Right lobe of liver (tissue), 6 donors: ENCODE measurements at regions not wholly inside any gene's neighbourhood (a gene's known extent, or its start where the extent isn't known, plus 50 kb on each side); places are given as distances from the start of the nearest gene placed in this dataset.
"Not testable (repeated sequence)": the region's sequence is repeated elsewhere in the genome, so short reads cannot be mapped to it uniquely, and the experiment has no call there.

Experiments used
- ATAC-seq, 4 donors: fragments of 200-7000 bp; cut with Tn5 transposase; one replicate each; pipeline ENCODE4 v1.9.1; 2020; ENCODE audit warnings: mild to moderate bottlenecking in 4 of 4, moderate library complexity in 4 of 4
- DNase-seq, 3 donors: peaks; one replicate each; pipeline ENCODE4 v3.0.0-alpha.2; 2020
- H3K27ac ChIP-seq, 3 donors: fragments of 200-600 bp; one replicate each; pipeline ENCODE4 v1.8.0; 2022
- H3K27me3 ChIP-seq, 2 donors: fragments of 200-600 bp; one replicate each; pipeline ENCODE4 v1.8.0; 2022
- H3K36me3 ChIP-seq, 4 donors: fragments of 200-600 bp; sonication (generic) in 1 of 4; one replicate each; pipeline versions ENCODE4 v1.5.1 to v1.8.0; 2017 to 2022; ENCODE audit warnings: control low read depth in 1 of 4
- H3K4me1 ChIP-seq, 4 donors: fragments of 200-600 bp; sonication (generic) in 1 of 4; one replicate each; pipeline versions ENCODE4 v1.5.1 to v1.8.0; 2017 to 2022; ENCODE audit warnings: control low read depth in 1 of 4
- H3K4me3 ChIP-seq, 3 donors: fragments of 200-600 bp; one replicate each; pipeline ENCODE4 v1.8.0; 2022
- H3K9me3 ChIP-seq, 4 donors: fragments of 200-600 bp; sonication (generic) in 1 of 4; one replicate each; pipeline versions ENCODE4 v1.5.1 to v1.8.0; 2017 to 2022; ENCODE audit warnings: control low read depth in 1 of 4
- CTCF ChIP-seq, 4 donors: fragments of 200-600 bp in 3 of 4; fragments of 450-650 bp in 1 of 4; IDR thresholded peaks; one replicate each; pipeline versions ENCODE4 v1.5.1 to v1.8.0; 2016 to 2022; ENCODE audit warnings: antibody characterized with exemption in 4 of 4, mild to moderate bottlenecking in 2 of 4
- POLR2A ChIP-seq: fragments of 450-650 bp; IDR thresholded peaks from one replicate; pipeline ENCODE4 v1.6.1; 2017; ENCODE audit warnings: antibody characterized with exemption, mild to moderate bottlenecking
- WGBS: methylation state at CpG from one replicate; pipeline ENCODE4 v1.1.6; 2018; ENCODE audit warnings: low coverage, low lambda C conversion rate; ENCODE audit not compliant: insufficient coverage; ENCODE audit errors: missing lambda C conversion rate; 5-methylcytosine and 5-hydroxymethylcytosine counted together
- intact Hi-C, 2 donors: fragments of 100-400 bp; cut with DNase I; formaldehyde crosslinking; loops; one replicate each; pipeline versions ENCODE4 v1.11.2 to v1.14.1; 2022
- donor health status: DM: no; HTN: yes; CAD: no.
- donor health status: DM: no; HTN: no; CAD: no.
- donor health status: DM: no; HTN: no; CAD: no.
- donor health status: DM: no; HTN: yes; CAD: no.
- donor health status: DM: no; HTN: yes; CAD: no.

GRCh38 chr7:119861385-119861784 is 411.6 kb upstream of the KCND2 start:
- DNase-seq: no peak
- Histone ChIP-seq H3K4me3 (no peak overlapping the region), H3K9me3 (no peaks in the 10 kb centered on the region), H3K4me1 (no peaks in the 10 kb centered on the region), H3K27ac (no peak overlapping the region), H3K27me3 (no peaks in the 10 kb centered on the region), H3K36me3 (no peaks in the 10 kb centered on the region)
- intact Hi-C loops: no loop called here
- TF ChIP-seq POLR2A (no peak), CTCF (IDR thresholded peaks at IDR 0.05) (no peak)
- ATAC-seq: no peak

- Histone ChIP-seq H3K9me3 (no peaks in the 10 kb centered on the region), H3K27me3 (no peaks in the 10 kb centered on the region), H3K27ac (no peak overlapping the region), H3K4me1 (no peaks in the 10 kb centered on the region), H3K36me3 (no peaks in the 10 kb centered on the region), H3K4me3 (no peak overlapping the region)
- DNase-seq: no peak
- intact Hi-C loops: no loop called here
- 43% methylated on average over 2 of the region's 2 CpGs for WGBS
- ATAC-seq: no peak
- no peak for TF ChIP-seq POLR2A
- TF ChIP-seq CTCF (IDR thresholded peaks at IDR 0.05): no peak
Observed at GRCh38 chr7:119868387-119868786, 404.6 kb upstream of the KCND2 start.

GRCh38 chr7:119879835-119880234 is 393.1 kb upstream of the KCND2 start:
- 50% methylated on average over 1 of the region's 1 CpG for WGBS
- intact Hi-C loops: no loop called here
- H3K9me3 ChIP-seq: no peaks in the 10 kb centered on the region
- TF ChIP-seq POLR2A: no peak
- ATAC-seq (no peak), DNase-seq (no peak)
- H3K36me3 ChIP-seq: no peaks in the 10 kb centered on the region
- H3K27me3 ChIP-seq: no peaks in the 10 kb centered on the region
- H3K4me1 ChIP-seq: no peaks in the 10 kb centered on the region
- no peak overlapping the region for H3K27ac ChIP-seq
- H3K4me3 ChIP-seq: no peak overlapping the region

- Histone ChIP-seq H3K27me3 (no peaks in the 10 kb centered on the region), H3K9me3 (no peaks in the 10 kb centered on the region), H3K4me1 (no peaks in the 10 kb centered on the region), H3K4me3 (no peak overlapping the region), H3K27ac (no peak overlapping the region), H3K36me3 (no peaks in the 10 kb centered on the region)
- ATAC-seq (no peak), DNase-seq (no peak)
- intact Hi-C loops: no loop called here
- WGBS: 38% methylated on average over 2 of the region's 3 CpGs
- no peak for TF ChIP-seq CTCF (IDR thresholded peaks at IDR 0.05)
- no peak for TF ChIP-seq POLR2A
Observed at GRCh38 chr7:119886007-119886406, 387.0 kb upstream of the KCND2 start.

GRCh38 chr7:119886525-119886924 is 386.4 kb upstream of the KCND2 start:
- H3K4me1 ChIP-seq, H3K9me3 ChIP-seq, DNase-seq, intact Hi-C loops, H3K4me3 ChIP-seq, H3K27me3 ChIP-seq, H3K27ac ChIP-seq, ATAC-seq, H3K36me3 ChIP-seq: not testable (repeated sequence)
- WGBS: 44% methylated on average over 3 of the region's 3 CpGs

GRCh38 chr7:119888251-119888650 is 384.7 kb upstream of the KCND2 start:
- Histone ChIP-seq H3K36me3 (no peaks in the 10 kb centered on the region), H3K4me3 (no peak overlapping the region), H3K27me3 (no peaks in the 10 kb centered on the region), H3K4me1 (no peaks in the 10 kb centered on the region), H3K9me3 (no peaks in the 10 kb centered on the region), H3K27ac (no peak overlapping the region)
- TF ChIP-seq CTCF (IDR thresholded peaks at IDR 0.05) (no peak), POLR2A (no peak)
- intact Hi-C loops: no loop called here
- DNase-seq: no peak
- ATAC-seq: no peak
- 23% methylated on average over 1 of the region's 1 CpG for WGBS
